Stimulated activated CD8-positive, alpha-beta memory T cell treated with anti-CD3 and anti-CD28 coated beads, Interleukin-12 subunit alpha, Interleukin-12 subunit beta, amount 100 ng/mL, for 24 hours (primary cell): ENCODE measurements at regions not wholly inside any gene's neighbourhood (a gene's known extent, or its start where the extent isn't known, plus 50 kb on each side); places are given as distances from the start of the nearest gene placed in this dataset.
"Not testable (repeated sequence)": the region's sequence is repeated elsewhere in the genome, so short reads cannot be mapped to it uniquely, and the experiment has no call there.

Experiments used
- DNase-seq: peaks from one replicate; pipeline ENCODE4 v3.0.0-alpha.2; 2020; ENCODE audit errors: extremely low read depth

DNA sequence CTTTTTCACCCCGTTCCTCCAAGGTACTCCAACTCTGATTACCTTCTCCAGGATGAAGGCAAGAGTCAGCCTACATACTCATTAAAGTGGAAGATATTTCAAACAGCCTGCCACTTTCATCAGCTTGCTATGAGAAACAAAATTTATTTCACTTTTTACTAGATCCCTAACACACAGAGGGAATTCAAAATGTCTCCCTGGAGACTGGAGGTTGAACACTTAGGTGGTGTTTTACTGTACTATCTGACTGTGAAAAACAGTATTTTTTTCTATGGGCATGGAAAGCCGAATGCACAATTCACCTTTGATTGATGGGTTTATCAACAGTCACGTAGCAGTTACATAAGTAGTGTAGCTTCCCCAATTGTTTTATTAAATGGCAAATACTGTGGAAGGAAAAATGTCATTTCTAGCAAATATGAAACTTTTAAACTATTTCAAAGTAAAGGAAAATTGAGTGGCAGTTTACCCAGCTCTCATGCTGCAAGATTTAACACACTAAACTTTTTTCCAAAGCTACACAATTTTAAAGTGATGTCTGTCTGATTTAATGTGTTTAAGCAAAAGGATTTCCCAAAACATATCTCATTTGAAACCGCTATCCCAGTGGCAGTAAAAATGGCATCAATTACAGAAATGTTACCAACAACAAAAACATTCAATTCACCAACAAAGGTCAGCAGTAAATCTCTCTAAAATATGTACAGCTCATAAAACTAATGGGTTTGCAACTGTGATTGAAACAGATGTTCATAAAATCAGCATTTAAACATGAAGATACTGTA is 125.0 kb upstream of the TLE4 start:
- DNase-seq = no peak

DNA sequence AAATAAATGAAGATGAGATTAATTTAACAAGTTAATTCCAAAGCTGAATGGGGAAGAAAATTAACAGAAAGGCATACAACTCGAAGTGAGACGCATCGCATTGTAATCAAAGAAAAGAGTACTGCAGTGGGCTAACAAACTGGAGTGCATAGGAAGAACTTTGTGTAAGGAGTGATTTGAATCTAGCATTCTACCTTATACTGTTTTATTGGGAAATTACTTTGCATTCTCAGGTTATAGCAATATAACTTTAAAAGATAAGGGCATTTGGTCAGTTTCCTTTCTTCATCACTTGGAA is 124.5 kb upstream of the TLE4 start:
- DNase-seq = no peak

DNA sequence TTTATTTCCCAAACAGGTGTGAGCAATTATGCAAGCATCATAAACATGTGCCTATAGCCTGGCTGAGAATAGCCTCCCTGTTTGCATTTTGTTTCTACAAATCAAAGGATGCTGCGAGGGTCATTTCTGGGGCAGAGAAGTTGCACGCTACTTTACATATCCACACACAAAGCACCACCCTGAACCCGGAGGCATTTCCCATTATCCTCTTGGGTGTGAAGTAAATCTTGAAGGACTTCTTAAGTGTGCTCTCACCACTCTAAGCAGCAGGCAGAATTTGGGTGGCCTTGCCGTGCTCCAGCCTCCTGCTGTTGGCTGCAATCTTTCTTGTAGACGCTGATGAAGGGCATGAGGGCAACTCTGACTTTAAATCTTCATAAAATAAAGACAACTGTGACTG is 124.0 kb upstream of the TLE4 start:
- DNase-seq = no peak

GRCh38 chr9:79452265-79452664 is 119.5 kb upstream of the TLE4 start:
- no peak for DNase-seq

GRCh38 chr9:79461712-79462111 is 110.1 kb upstream of the TLE4 start:
- no peak for DNase-seq

DNA sequence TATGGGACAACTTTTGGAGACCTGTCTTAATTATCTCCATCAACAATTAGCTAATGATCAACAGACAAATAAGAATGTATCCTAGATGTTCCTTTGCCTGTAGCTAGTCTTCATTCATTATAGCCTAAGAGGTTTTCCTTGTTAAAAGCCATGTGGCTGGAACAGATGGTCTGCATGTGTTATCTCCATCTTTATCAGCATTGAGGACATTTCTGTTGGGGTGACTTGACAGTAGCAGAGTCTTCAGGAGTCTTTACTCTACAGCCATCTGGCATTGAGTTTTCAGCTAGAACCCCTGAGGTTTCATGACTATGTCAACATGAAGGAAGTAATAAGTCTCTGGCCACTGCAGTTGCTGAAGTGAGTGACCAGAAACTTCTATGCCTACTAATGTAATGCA is 106.6 kb upstream of the TLE4 start:
- DNase-seq = no peak

DNA sequence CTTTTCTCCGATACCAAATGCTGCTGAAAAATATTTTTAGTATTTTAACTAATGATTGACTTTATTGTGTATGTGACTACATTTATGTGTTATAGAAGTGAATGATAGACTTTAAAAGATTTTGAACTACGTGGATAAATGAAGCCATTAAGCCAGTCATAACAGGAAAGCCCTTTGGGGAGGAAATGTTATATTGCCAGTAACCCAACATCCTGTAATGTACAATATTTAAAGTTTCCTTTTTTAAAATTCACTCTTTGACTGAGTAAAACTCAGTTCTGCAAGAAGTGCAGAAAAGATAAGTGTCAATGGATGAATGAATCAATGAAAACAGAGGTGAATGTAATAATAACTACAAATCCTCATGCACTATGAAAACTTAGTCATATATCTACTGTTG is 102.6 kb upstream of the TLE4 start:
- no peak for DNase-seq

GRCh38 chr9:79470954-79471353 is 100.8 kb upstream of the TLE4 start:
- no peak for DNase-seq

DNA sequence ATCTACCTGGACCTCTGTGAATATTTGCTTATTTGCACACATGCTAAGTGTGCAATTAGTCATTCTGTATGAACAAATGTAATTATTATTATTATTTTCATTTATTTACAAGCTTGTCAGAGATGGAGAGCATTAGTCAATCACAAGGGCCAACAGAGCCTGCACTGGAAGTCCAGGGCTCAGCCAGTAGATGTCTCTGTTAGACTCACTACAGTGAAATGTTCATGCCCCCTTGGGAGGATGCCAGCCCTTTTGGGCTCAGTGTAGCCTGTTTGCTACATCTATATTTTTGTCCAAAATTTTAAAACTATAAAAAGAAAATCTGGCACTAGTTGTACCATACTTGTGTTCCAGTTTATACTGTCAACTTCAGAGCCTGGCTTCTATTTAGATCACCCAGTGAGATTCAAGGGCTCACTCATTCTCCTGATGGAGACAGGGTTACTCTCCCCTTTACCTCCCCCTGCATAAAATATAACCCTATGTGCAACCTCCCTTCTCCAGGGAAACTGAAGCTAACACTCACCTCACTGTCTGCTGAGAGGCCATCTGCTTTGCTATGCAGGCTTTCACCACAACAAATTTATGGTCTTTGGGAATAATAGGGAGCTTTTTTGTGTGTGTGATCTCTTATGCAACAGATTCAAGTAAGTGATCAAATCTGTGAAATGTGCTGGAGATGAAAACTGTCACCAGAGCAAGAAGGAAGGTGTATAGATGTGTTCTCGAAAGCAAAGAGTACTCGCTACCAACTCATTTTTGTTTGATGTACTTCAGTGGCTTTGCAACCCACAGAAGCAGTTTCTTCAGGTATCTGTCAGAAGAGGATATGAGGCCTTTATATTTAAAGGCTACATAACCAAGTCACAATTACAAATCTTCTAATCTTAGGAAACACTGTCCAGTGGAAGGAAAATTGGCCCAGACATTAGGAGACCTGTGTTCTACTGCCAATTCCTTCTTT is 99.9 kb upstream of the TLE4 start:
- DNase-seq = no peak

- DNase-seq = no peak
Observed at GRCh38 chr9:79473704-79474103, 98.1 kb upstream of the TLE4 start.

DNA sequence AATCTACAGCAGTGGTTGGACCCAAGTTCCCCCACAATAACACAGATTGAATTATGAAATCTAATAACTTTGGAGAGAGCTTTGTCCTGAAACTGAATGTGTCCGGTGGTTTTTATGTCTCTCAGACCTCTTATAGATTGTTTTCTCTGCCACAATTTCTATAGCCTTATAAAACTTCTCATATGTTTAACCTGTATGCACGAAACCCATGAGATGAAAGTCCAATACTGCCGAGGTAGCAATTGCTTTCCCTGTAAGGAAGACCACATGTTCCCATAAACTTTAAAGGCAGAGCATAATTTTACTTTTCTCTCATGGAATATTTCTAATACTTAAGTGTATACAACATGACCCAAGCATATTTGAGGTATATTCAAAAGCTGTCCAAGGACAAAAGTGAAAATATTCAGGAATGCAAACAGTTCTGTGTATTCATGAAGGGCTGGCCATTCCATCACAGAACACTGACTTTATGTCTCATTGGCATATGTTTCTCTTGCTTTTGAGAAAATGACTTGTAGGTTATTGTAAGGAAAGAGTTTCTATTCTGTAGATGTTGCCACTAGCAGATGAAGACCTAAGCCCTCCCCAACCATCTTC is 94.4 kb upstream of the TLE4 start:
- no peak for DNase-seq

GRCh38 chr9:79477955-79478771 is 93.6 kb upstream of the TLE4 start:
- no peak for DNase-seq

- DNase-seq = no peak
Observed at GRCh38 chr9:79480639-79481038, 91.1 kb upstream of the TLE4 start.

GRCh38 chr9:79481846-79482477 is 89.8 kb upstream of the TLE4 start:
- no peak for DNase-seq

- DNase-seq = no peak
Observed at GRCh38 chr9:79485258-79485657, 86.5 kb upstream of the TLE4 start.

DNA sequence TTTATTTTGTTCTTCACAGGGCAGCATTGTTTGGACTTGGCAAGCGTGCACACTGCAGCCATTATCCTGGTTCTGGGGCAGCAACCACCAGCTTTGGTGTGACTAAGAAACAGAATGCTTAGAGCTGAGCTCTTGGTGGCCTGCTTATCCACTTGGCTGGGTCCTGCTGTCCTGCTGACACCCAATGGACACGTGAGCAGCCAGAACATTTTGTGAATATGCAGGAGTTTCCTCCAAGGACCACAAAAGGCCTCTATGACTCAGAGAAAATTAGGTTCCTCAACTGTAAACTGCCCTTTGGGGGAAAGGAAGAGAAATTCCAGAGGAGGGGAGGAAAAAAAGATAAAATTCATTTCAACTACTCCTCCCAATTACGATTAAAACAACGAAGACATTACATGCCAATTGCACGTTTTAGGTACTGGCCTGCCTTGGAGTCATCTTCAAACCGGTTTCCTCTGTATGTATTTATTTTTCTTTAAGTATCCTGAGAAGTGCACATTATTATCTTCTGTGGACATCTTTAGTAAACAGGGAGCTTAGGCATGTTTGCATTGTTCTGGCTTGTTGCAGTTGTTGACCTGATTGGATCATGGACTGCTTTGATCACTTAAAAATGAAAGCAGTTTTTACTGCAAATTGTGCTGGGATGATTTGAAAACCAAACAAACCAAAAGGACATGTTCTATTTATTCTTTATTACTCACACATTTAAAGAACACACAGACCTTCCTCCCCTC is 82.3 kb upstream of the TLE4 start:
- DNase-seq = no peak

- no peak for DNase-seq
Observed at GRCh38 chr9:79490657-79491248, 81.0 kb upstream of the TLE4 start.

GRCh38 chr9:79492092-79493009 is 79.4 kb upstream of the TLE4 start:
- no peak for DNase-seq

GRCh38 chr9:79500196-79500864 is 71.4 kb upstream of the TLE4 start:
- DNase-seq = not testable (repeated sequence)
